ENCODE measurements at regions not wholly inside any gene's neighbourhood (a gene's known extent, or its start where the extent isn't known, plus 50 kb on each side); places are given as distances from the start of the nearest gene placed in this dataset.

DNA sequence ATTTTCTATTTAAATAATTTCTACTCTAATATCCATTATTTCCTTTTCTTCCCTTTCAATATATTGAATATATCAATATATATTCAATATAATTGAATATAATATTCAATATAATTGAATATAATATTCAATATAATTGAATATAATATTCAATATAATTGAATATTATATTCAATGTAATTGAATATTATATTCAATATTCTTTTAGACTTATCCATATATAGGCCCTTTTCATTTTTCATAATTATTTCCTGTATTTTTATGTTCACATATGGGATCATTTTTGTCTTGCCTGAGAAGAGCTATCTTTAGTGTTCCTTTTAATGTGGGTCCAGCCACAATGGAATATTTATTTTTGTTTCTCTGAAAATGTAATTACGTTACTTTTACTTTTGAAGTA, 88.9 kb upstream of the ESRRB start:
- H3K27me3 Mint-ChIP-seq (ENCODE audit: insufficient read depth, unreplicated experiment): no peaks in the 10 kb centered on the region
- CTCF ChIA-PET: interaction anchor here (0.7 kb wide), 1 partner anchor 236 kb away, joined by 3 read pairs; no protein-coding TSS in a partner anchor

DNA sequence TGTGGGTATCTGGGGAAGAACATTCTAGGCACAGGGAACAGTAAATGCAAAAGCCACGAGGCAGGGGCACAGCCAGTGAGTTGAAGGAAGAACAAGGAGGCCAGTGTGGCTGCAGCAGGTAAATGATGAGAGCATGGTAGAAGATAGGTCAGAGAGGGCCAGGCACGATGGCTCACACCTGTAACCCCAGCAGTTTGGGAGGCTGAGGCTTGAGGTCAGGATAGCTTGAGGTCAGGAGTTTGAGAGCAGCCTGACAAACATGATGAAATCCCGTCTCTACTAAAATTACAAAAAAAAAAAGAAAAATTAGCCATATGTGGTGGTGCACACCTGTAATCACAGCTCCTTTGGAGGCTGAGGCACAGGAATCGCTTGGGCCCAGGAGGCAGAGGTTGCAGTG, 86.7 kb upstream of the ESRRB start:
- Mint-ChIP-seq H3K27ac (ENCODE audit: low read depth, unreplicated experiment) (no peak overlapping the region), H3K36me3 (ENCODE audit: insufficient read depth, unreplicated experiment) (no peaks in the 10 kb centered on the region), H3K4me1 (ENCODE audit: insufficient read depth, unreplicated experiment) (no peaks in the 10 kb centered on the region), H3K9me3 (ENCODE audit: unreplicated experiment) (no peaks in the 10 kb centered on the region), H3K27me3 (ENCODE audit: insufficient read depth, unreplicated experiment) (no peaks in the 10 kb centered on the region), H3K4me3 (ENCODE audit: unreplicated experiment) (no peak overlapping the region)
- BruUV-seq (replicated peaks): no TSS peak
- DNase-seq (ENCODE audit: unreplicated experiment): no peak
- intact Hi-C loops (cut with micrococcal nuclease): no loop called here
- ChIA-PET CTCF (interaction anchor here (0.6 to 0.7 kb wide), 2 partner anchors 116 to 119 kb away, joined by 3 to 4 read pairs; no protein-coding TSS in a partner anchor), POLR2A (no interaction called here)
- TF ChIP-seq, protein P1, sequence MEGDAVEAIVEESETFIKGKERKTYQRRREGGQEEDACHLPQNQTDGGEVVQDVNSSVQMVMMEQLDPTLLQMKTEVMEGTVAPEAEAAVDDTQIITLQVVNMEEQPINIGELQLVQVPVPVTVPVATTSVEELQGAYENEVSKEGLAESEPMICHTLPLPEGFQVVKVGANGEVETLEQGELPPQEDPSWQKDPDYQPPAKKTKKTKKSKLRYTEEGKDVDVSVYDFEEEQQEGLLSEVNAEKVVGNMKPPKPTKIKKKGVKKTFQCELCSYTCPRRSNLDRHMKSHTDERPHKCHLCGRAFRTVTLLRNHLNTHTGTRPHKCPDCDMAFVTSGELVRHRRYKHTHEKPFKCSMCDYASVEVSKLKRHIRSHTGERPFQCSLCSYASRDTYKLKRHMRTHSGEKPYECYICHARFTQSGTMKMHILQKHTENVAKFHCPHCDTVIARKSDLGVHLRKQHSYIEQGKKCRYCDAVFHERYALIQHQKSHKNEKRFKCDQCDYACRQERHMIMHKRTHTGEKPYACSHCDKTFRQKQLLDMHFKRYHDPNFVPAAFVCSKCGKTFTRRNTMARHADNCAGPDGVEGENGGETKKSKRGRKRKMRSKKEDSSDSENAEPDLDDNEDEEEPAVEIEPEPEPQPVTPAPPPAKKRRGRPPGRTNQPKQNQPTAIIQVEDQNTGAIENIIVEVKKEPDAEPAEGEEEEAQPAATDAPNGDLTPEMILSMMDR (IDR thresholded peaks at IDR 0.05; ENCODE audit: unreplicated experiment): no peak

More for the DNA sequence above, 88.9 kb upstream of the ESRRB start:
- no peaks in the 10 kb centered on the region for H3K4me1 Mint-ChIP-seq (ENCODE audit: insufficient read depth, unreplicated experiment)
- TF ChIP-seq, protein P1 (IDR thresholded peaks at IDR 0.05; ENCODE audit: unreplicated experiment): no peak
- no TSS peak for BruUV-seq (replicated peaks)
- H3K4me3 Mint-ChIP-seq (ENCODE audit: unreplicated experiment): no peak overlapping the region
- no peak overlapping the region for H3K27ac Mint-ChIP-seq (ENCODE audit: low read depth, unreplicated experiment)
- intact Hi-C loops (cut with micrococcal nuclease): no loop called here
- POLR2A ChIA-PET: no interaction called here
- no peaks in the 10 kb centered on the region for H3K9me3 Mint-ChIP-seq (ENCODE audit: unreplicated experiment)
- DNase-seq (ENCODE audit: unreplicated experiment): no peak
- no peaks in the 10 kb centered on the region for H3K36me3 Mint-ChIP-seq (ENCODE audit: insufficient read depth, unreplicated experiment)

DNA sequence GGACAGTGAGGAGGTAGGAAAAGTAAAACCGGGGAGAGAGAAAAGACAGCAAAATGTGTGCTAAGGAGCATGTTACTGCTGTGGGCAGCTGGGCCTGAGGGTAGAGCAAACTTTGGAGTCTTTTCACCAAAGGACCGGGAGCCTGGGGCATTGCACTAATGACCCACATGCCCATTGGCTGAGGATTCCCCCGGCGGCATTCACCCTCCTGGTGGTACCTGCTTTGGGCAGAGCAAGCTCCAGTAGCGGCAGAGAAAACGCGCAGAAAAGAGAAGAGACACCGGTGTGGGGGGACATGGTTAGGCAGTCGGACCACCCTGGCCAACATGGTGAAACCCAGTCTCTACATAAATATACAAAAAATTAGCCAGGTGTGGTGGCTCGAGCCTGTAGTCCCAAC, 83.4 kb upstream of the ESRRB start:
- H3K27me3 Mint-ChIP-seq (ENCODE audit: insufficient read depth, unreplicated experiment): no peaks in the 10 kb centered on the region
- CTCF ChIA-PET: no interaction called here
- no peaks in the 10 kb centered on the region for H3K9me3 Mint-ChIP-seq (ENCODE audit: unreplicated experiment)

DNA sequence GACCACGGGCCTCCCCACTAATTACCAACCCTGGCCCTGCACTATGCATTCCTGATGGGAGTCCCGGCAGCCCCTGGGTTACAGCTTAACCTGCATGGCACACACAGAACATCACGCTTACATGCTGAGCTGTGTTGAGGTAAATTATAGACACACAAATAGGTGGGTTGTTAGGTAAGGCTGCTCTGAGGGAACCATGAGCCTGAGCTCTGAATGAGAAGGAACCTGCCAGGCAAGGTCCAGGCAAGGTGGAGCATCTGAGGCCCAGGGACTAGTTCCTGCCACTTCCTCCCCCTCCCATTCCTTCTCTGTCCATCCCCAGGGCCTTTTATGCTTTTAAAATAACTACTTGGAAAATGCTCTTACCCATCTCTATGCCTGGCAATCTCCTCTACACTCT, 82.7 kb upstream of the ESRRB start:
- no peak overlapping the region for H3K27ac Mint-ChIP-seq (ENCODE audit: low read depth, unreplicated experiment)
- H3K4me3 Mint-ChIP-seq (ENCODE audit: unreplicated experiment): no peak overlapping the region
- no peak for DNase-seq (ENCODE audit: unreplicated experiment)
- intact Hi-C loops (cut with micrococcal nuclease): no loop called here
- CTCF ChIA-PET: no interaction called here
- POLR2A ChIA-PET: no interaction called here
- no peaks in the 10 kb centered on the region for H3K9me3 Mint-ChIP-seq (ENCODE audit: unreplicated experiment)
- no TSS peak for BruUV-seq (replicated peaks)
- TF ChIP-seq, protein P1 (IDR thresholded peaks at IDR 0.05; ENCODE audit: unreplicated experiment): no peak
- H3K36me3 Mint-ChIP-seq (ENCODE audit: insufficient read depth, unreplicated experiment): no peaks in the 10 kb centered on the region
- H3K4me1 Mint-ChIP-seq (ENCODE audit: insufficient read depth, unreplicated experiment): no peaks in the 10 kb centered on the region
- H3K27me3 Mint-ChIP-seq (ENCODE audit: insufficient read depth, unreplicated experiment): no peaks in the 10 kb centered on the region

More for the DNA sequence above, 83.4 kb upstream of the ESRRB start:
- POLR2A ChIA-PET: no interaction called here
- Mint-ChIP-seq H3K36me3 (ENCODE audit: insufficient read depth, unreplicated experiment) (no peaks in the 10 kb centered on the region), H3K4me1 (ENCODE audit: insufficient read depth, unreplicated experiment) (no peaks in the 10 kb centered on the region), H3K27ac (ENCODE audit: low read depth, unreplicated experiment) (no peak overlapping the region), H3K4me3 (ENCODE audit: unreplicated experiment) (no peak overlapping the region)
- TF ChIP-seq, protein P1 (IDR thresholded peaks at IDR 0.05; ENCODE audit: unreplicated experiment): no peak
- intact Hi-C loops (cut with micrococcal nuclease): no loop called here
- BruUV-seq (replicated peaks): no TSS peak
- DNase-seq (ENCODE audit: unreplicated experiment): no peak

Measured in MCF 10A (cell line).